ENCODE measurements at regions not wholly inside any gene's neighbourhood (a gene's known extent, or its start where the extent isn't known, plus 50 kb on each side); places are given as distances from the start of the nearest gene placed in this dataset.

GRCh38 chr7:85565276-85565675 lies 378.4 kb upstream of the SEMA3D start:
- FAIRE-seq (no peak), DNase-seq (ENCODE audit: extremely low spot score, insufficient read length, low read depth) (no peak)

GRCh38 chr7:85564861-85565260 lies 378.0 kb upstream of the SEMA3D start:
- FAIRE-seq (no peak), DNase-seq (ENCODE audit: extremely low spot score, insufficient read length, low read depth) (no peak)

- no peak for FAIRE-seq
- DNase-seq (ENCODE audit: extremely low spot score, insufficient read length, low read depth), result no peak
Measured at GRCh38 chr7:85561706-85562105, 374.9 kb upstream of the SEMA3D start.

DNA sequence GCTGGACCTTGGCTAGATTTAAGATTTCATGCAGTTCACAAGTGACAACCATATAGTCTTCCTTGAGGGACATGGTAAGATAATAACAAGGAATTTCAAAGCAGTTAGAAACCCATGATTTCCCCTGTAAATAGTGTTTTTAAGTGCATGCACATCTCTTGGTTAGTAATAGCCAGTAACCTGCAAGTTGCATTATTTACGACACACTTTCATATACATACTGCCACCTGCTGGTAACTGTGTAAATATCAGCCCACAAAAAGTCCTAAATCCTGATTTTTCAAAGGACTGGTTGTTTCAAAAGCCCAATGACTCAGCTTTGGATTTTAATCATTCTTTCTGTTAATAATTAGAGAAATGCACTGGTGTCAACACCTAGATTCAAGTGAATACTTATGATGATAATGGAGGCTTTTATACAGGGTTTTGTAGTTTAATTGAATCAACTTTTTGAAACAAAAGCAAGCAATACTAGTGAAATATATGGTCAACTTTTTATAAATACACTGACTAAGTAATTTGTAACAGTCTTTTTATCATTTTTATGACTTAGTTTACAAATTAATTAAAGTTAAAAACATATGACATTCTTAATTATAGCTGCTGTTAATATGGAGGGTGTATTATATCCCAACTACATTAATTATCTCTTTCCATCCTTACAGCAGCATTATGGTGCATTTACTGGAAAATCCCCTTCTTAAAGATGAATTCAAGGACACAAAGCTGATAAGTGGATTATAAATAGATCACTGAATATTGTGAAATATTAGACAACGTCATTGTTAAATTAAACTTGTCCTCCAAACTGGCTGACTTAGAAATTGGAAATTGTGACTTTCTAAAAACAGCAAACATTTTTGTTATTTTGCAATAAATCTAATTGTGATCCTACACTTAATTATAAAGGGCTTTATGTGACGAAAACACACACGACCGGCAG lies 367.7 kb upstream of the SEMA3D start:
- DNase-seq (ENCODE audit: extremely low spot score, insufficient read length, low read depth) (no peak), FAIRE-seq (peak; percentile 90)

DNA sequence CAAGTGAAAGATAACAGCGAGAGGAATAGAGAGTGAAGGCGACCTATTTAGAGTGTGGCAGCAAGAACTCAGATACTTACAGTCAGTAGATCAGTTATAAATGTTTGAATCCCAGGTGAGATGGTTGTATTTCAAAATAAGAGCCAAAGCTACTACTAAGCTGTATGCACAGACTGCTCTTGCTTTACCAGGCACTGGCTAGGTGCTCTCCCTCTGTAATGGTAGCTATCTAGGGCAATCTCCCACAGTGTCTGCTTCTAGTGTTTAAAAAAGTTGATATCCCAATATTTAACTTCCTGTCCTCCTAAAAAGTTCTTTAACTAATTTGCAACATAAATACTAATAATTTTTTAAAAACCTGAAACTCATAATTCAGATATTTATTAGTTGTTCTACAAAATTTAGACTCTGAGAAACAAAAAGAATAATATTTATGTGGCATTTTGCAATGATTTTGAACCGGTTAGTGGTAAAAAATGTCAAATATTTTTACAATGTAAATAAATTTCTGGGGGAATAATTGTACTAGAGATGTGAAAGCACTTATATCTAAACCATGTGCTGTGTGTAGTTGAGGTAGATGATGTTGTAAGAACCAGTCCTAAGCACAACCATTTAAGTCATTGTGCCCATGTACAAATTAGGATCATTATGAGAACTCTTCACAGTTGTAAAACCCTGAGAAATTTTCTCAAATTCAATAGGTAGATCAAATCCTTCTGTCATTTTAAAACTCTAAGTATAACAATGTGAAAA lies 349.3 kb upstream of the SEMA3D start:
- FAIRE-seq (no peak), DNase-seq (ENCODE audit: extremely low spot score, insufficient read length, low read depth) (no peak)

GRCh38 chr7:85529831-85530230 lies 343.0 kb upstream of the SEMA3D start:
- FAIRE-seq (no peak), DNase-seq (ENCODE audit: extremely low spot score, insufficient read length, low read depth) (no peak)

DNA sequence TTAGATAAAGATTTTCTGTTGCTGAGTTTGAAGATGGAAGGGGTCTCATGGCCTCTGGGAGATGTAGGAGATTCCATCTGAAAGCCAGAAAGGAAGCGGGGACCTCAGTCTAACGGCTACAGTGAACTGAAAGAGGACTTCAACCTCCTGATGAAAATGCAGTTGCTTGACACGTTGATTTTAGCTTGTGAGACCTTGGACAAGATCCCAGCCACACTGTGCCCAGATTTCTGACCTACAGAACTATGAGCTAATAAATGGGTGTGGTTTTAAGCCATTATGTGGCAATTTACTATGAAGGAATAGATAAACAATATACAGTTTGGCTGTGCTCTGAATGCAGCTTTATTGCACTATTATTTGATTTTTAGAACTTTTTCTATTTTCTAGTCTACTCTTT lies 342.3 kb upstream of the SEMA3D start:
- no peak for FAIRE-seq

DNA sequence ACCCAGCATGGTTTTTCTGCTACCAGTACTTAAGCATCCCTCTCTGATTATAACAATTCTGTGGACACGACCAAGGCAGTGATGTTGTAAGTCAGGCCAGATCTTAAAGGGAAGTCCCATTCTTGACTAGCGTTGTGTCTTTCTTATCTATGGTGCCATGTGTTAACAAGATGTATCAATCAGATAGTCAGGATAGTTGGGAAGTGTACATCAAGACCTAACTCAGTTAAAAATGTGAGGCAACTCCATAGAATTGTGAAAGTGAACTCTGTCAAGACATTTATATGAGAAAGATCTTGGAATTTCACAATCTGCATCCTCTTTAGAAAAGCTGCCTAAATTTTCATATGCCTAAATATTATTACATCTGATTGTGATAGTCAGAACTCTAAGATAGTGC lies 341.7 kb upstream of the SEMA3D start:
- no peak for DNase-seq (ENCODE audit: extremely low spot score, insufficient read length, low read depth)
- FAIRE-seq, result no peak

More for the DNA sequence above, 342.3 kb upstream of the SEMA3D start:
- DNase-seq (ENCODE audit: extremely low spot score, insufficient read length, low read depth), result no peak

- no peak for DNase-seq (ENCODE audit: extremely low spot score, insufficient read length, low read depth)
- no peak for FAIRE-seq
Measured at GRCh38 chr7:85525676-85526075, 338.8 kb upstream of the SEMA3D start.

DNA sequence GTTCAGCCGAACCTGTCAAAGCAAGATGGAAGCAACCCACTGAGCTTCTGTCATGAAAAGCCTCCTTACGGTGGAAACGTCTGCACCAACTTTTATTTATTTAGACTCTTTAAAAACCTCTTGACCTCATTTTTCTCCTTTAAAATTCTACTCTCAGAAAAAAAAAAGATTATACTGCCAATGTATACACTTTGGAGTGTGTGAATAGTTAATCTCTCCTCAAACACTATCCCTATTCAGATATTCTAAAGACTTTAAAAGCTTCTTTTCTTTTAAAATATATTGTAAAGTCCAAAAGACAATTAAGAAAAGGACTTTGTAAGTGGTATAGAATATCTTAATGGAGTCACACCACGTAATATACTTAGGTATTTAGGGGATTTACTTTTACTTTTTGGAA lies 335.2 kb upstream of the SEMA3D start:
- no peak for FAIRE-seq
- no peak for DNase-seq (ENCODE audit: extremely low spot score, insufficient read length, low read depth)

DNA sequence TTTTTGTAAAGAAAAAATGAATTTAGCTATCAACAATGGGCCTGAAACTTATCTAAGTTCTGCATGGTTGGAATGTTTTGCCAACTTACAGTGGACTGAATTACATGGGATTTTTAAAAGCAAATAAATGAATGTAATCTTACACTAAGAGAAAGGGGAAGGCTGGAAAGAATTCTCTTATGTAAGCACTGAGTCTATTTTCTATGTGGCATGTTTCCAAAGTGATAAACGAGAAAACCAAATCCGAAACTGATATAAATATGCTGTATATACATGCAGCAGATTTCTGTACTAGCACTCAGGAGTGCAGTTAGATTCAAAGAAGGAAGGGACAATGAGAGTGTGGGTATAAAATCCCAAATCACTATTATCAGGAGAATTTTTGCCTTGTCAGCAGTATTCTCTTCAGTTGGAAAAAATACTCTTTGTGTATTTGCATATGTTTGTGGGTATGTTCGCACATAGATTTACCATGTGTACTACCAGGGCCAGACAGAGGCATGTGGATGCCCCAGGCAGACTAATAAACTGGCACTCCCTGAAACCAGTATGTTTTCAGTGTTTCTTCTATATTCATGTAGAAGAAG lies 334.3 kb upstream of the SEMA3D start:
- FAIRE-seq (no peak), DNase-seq (ENCODE audit: extremely low spot score, insufficient read length, low read depth) (no peak)

DNA sequence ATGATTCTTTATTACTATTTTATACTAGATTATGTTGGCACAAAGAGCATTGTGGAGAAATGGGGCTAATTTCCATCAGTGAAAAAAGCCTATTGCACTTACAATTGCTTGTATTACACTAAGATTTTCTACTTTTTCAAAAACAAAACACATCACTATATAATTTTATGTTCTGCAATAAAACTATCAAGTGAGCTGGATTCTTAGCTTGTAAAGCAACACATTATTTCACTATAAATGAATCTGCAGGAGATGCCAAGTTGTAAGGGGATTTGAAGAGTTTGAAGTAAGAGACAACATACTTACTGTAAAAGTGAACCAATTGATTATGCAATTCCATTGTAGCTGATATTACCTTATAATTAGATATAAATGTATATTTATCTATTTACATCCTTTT lies 333.3 kb upstream of the SEMA3D start:
- DNase-seq (ENCODE audit: extremely low spot score, insufficient read length, low read depth), result no peak

GRCh38 chr7:85516675-85517074 lies 329.8 kb upstream of the SEMA3D start:
- DNase-seq (ENCODE audit: extremely low spot score, insufficient read length, low read depth), result no peak
- FAIRE-seq, result no peak

More for the DNA sequence above, 333.3 kb upstream of the SEMA3D start:
- no peak for FAIRE-seq

- DNase-seq (ENCODE audit: extremely low spot score, insufficient read length, low read depth), result no peak
- no peak for FAIRE-seq
Measured at GRCh38 chr7:85512790-85513189, 325.9 kb upstream of the SEMA3D start.

- DNase-seq (ENCODE audit: extremely low spot score, insufficient read length, low read depth) (no peak), FAIRE-seq (no peak)
Measured at GRCh38 chr7:85510287-85510686, 323.4 kb upstream of the SEMA3D start.

DNA sequence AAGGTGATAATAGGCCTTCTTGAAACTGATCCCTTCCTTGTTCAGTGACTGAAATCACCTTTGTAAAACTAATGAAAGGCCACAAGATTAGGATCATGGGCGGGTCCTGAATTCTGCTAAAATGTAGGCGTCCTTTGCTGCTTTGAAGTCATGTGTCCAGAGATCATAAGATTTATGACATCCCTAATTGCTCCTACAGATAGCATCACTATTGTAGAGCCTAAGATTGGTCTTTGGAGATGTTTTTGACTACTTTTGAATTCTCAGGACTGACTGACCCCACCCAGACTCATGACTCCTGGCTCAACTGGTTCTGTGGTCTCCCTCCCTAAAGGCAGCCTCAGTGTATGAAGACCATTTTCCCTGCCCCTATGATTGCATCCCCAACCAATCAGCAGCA lies 322.6 kb upstream of the SEMA3D start:
- no peak for FAIRE-seq
- DNase-seq (ENCODE audit: extremely low spot score, insufficient read length, low read depth), result no peak

DNA sequence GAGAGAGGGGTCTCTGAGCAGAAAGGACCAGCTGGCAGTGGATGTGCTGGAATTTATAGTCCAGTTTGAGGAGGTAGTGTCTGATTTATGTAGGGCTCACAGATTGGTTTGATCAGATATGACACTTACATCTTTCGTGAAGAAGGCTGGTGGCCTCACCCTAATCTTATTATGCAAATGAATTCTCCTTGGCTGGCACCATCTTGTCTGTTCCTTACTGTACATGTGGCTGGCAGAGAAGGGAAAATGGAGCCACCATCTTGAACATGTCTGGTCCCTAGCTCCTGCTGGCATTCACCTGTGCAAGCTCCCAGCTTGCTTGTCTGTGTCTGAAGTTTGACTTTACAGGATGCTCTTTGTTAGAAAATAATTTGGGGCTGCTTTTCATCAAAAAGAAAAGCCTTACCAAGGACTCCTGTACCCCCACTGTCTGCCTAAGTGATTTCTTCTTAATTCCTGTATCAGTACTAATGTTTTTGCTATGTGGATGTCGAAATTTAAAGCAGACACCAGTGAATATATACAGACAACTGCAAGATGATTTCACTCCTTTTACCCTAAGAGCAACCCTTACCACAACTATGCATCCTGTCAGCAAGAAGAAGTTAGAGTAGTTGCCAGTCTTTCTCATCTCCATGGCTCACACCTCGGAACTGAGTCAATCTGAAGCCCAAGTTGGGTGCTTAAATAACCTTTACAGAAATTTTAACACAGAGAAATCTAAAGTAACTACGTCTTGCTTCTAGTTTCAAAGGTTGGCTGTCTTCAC lies 322.0 kb upstream of the SEMA3D start:
- FAIRE-seq (no peak), DNase-seq (ENCODE audit: extremely low spot score, insufficient read length, low read depth) (no peak)

- FAIRE-seq (no peak), DNase-seq (ENCODE audit: extremely low spot score, insufficient read length, low read depth) (no peak)
Measured at GRCh38 chr7:85498031-85498430, 311.2 kb upstream of the SEMA3D start.

DNA sequence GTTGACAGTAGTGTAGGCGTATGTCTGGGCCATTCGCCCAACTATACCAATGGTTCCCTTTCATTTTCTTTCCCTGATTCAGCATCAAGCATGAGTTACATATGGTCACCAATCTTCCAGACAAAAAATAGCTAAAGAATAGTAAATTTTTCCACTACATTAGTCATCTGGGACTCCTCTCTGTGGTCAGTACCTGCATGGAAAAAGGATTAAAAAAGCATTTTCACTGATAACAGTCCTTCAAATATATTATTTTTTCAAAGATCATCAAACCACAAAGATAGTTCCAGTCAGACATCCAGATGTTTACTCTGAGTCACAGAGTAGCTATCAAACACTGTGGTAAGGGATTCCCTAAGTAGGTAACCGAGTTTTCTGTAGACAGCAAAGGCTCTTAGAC lies 302.6 kb upstream of the SEMA3D start:
- FAIRE-seq (no peak), DNase-seq (ENCODE audit: extremely low spot score, insufficient read length, low read depth) (no peak)

DNA sequence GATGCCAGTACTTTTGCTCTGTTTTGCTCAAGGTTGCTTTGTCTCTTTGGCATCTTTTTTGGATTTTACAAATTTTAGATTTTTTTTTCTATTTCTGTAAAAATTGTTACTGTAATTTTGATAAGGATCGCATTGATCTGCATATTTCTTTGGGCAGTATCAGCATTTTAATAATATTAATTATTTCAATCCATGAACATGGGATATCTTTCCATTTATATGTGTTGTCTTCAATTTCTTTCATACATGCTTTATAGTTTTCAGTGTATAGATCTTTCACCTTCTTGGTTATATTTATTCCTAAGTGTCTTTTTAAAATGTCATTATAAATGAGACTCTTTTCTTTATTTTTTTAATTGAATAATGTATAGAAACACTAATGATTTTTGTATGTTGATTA lies 301.6 kb upstream of the SEMA3D start:
- DNase-seq (ENCODE audit: extremely low spot score, insufficient read length, low read depth), result no peak
- no peak for FAIRE-seq
